ENCODE measurements at regions not wholly inside any gene's neighbourhood (a gene's known extent, or its start where the extent isn't known, plus 50 kb on each side); places are given as distances from the start of the nearest gene placed in this dataset.
"Not testable (repeated sequence)": the region's sequence is repeated elsewhere in the genome, so short reads cannot be mapped to it uniquely, and the experiment has no call there.

DNA sequence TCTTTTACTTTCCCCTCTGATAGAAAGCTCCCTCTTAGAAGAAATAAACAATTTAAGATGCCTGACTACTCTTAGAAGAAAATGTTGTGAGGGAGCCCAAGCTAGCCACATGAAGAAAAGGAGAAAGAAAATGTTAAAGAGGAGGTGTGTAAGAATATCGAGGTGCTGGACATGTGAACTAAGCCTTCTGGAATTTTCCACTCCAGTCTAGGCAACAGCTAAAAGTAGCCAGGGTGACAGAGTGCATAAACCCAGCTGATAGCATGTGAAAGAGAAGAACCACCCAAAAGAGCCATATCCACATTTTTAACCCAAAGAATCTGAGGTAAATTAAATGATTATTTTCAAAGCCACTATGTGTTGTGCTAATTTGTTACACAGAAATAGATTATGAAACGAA is 1690.6 kb upstream of the LRRTM3 start:
- H3K9me3 ChIP-seq (replicated peaks; ENCODE audit: insufficient read depth, low read length), result no peaks in the 10 kb centered on the region
- H3K79me2 ChIP-seq (ENCODE audit: low read length), result no peaks in the 10 kb centered on the region
- no peak overlapping the region for H3K27ac ChIP-seq (ENCODE audit: low read length)
- no peaks in the 10 kb centered on the region for H3K27me3 ChIP-seq (replicated peaks; ENCODE audit: insufficient read depth, low read length)
- H3K36me3 ChIP-seq (replicated peaks; ENCODE audit: insufficient read depth, low read length), result no peaks in the 10 kb centered on the region
- H3K4me3 ChIP-seq (ENCODE audit: low read length), result no peak overlapping the region
- no peaks in the 10 kb centered on the region for H3K9me2 ChIP-seq (replicated peaks; ENCODE audit: insufficient read depth, low read length)
- no peak overlapping the region for H3K9ac ChIP-seq (ENCODE audit: low read length)
- H4K20me1 ChIP-seq (ENCODE audit: insufficient read depth, low read length), result no peaks in the 10 kb centered on the region
- no peak overlapping the region for H3K4me2 ChIP-seq (ENCODE audit: low read depth, low read length)
- no peaks in the 10 kb centered on the region for H3F3A ChIP-seq (ENCODE audit: insufficient read depth, low read length)
- H3K4me1 ChIP-seq (ENCODE audit: low read length), result no peaks in the 10 kb centered on the region
- no peak overlapping the region for H2AFZ ChIP-seq (ENCODE audit: low read length)
- no peak for DNase-seq
- TF ChIP-seq, protein P1, sequence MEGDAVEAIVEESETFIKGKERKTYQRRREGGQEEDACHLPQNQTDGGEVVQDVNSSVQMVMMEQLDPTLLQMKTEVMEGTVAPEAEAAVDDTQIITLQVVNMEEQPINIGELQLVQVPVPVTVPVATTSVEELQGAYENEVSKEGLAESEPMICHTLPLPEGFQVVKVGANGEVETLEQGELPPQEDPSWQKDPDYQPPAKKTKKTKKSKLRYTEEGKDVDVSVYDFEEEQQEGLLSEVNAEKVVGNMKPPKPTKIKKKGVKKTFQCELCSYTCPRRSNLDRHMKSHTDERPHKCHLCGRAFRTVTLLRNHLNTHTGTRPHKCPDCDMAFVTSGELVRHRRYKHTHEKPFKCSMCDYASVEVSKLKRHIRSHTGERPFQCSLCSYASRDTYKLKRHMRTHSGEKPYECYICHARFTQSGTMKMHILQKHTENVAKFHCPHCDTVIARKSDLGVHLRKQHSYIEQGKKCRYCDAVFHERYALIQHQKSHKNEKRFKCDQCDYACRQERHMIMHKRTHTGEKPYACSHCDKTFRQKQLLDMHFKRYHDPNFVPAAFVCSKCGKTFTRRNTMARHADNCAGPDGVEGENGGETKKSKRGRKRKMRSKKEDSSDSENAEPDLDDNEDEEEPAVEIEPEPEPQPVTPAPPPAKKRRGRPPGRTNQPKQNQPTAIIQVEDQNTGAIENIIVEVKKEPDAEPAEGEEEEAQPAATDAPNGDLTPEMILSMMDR (IDR thresholded peaks at IDR 0.05; ENCODE audit: low read length), result no peak
- TF ChIP-seq EZH2phosphoT487 (IDR thresholded peaks at IDR 0.05; ENCODE audit: low read length) (no peak), EZH2 (optimal IDR thresholded peaks at IDR 0.05; ENCODE audit: low read depth, low read length) (no peak)

DNA sequence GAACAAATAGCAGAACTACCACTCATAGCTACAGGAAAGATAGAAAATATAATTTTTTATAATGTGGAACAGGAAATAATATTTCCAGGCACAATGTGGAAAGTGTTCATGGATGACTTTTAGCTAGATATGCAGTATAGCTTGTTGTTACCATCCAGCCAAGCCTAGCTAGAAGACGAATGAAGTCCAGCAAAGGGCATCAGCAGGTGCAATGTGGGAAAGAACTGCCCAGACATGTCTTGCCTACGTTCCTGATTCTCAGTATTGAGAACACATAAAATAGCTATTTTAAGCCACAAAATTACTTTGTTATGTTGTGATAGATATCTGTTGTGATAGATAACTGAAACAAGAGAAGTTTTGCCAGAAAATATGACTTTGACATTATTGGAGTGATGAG is 1690.0 kb upstream of the LRRTM3 start:
- TF ChIP-seq EZH2 (optimal IDR thresholded peaks at IDR 0.05; ENCODE audit: low read depth, low read length) (no peak), EZH2phosphoT487 (IDR thresholded peaks at IDR 0.05; ENCODE audit: low read length) (no peak)
- TF ChIP-seq, protein P1 (IDR thresholded peaks at IDR 0.05; ENCODE audit: low read length), result no peak
- no peak overlapping the region for H3K9ac ChIP-seq (ENCODE audit: low read length)
- no peaks in the 10 kb centered on the region for H3F3A ChIP-seq (ENCODE audit: insufficient read depth, low read length)
- no peak for DNase-seq
- H3K27me3 ChIP-seq (replicated peaks; ENCODE audit: insufficient read depth, low read length), result no peaks in the 10 kb centered on the region
- H3K79me2 ChIP-seq (ENCODE audit: low read length), result no peaks in the 10 kb centered on the region
- H3K27ac ChIP-seq (ENCODE audit: low read length), result no peak overlapping the region
- no peaks in the 10 kb centered on the region for H4K20me1 ChIP-seq (ENCODE audit: insufficient read depth, low read length)
- H3K9me3 ChIP-seq (replicated peaks; ENCODE audit: insufficient read depth, low read length), result no peaks in the 10 kb centered on the region
- no peaks in the 10 kb centered on the region for H3K9me2 ChIP-seq (replicated peaks; ENCODE audit: insufficient read depth, low read length)
- no peak overlapping the region for H3K4me2 ChIP-seq (ENCODE audit: low read depth, low read length)
- no peak overlapping the region for H2AFZ ChIP-seq (ENCODE audit: low read length)
- no peaks in the 10 kb centered on the region for H3K4me1 ChIP-seq (ENCODE audit: low read length)
- H3K36me3 ChIP-seq (replicated peaks; ENCODE audit: insufficient read depth, low read length), result no peaks in the 10 kb centered on the region
- no peak overlapping the region for H3K4me3 ChIP-seq (ENCODE audit: low read length)

DNA sequence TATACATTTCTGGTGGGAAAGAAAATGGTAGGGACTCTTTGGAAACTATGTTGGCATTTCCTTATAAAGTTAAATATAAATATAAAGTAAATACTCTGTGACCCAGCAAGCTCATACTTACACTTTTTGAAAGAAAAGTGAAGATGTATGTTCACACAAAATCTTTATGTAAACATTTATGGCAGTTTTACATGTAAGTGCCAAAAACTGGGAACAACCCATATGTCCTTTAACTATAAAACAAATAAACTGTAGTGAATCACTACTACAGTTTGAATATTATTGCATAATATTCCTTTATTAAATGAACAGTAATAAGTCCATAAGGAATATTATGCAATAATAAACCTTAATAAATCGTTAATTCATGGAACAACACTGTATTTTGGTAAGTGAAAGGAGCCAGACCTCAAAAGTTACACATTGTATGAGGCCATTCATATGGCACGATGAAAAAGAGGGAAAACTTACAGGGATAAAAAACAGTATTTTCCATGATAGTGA is 1660.3 kb upstream of the LRRTM3 start:
- DNase-seq, result no peak
- Histone ChIP-seq H3K27ac (ENCODE audit: low read length) (no peak overlapping the region), H3K79me2 (ENCODE audit: low read length) (no peaks in the 10 kb centered on the region), H3K4me2 (ENCODE audit: low read depth, low read length) (no peak overlapping the region), H3F3A (ENCODE audit: insufficient read depth, low read length) (no peaks in the 10 kb centered on the region), H4K20me1 (ENCODE audit: insufficient read depth, low read length) (no peaks in the 10 kb centered on the region), H3K9ac (ENCODE audit: low read length) (no peak overlapping the region), H3K9me3 (replicated peaks; ENCODE audit: insufficient read depth, low read length) (no peaks in the 10 kb centered on the region), H2AFZ (ENCODE audit: low read length) (no peak overlapping the region), H3K4me1 (ENCODE audit: low read length) (no peaks in the 10 kb centered on the region), H3K4me3 (ENCODE audit: low read length) (no peak overlapping the region), H3K9me2 (replicated peaks; ENCODE audit: insufficient read depth, low read length) (no peaks in the 10 kb centered on the region), H3K27me3 (replicated peaks; ENCODE audit: insufficient read depth, low read length) (no peaks in the 10 kb centered on the region), H3K36me3 (replicated peaks; ENCODE audit: insufficient read depth, low read length) (no peaks in the 10 kb centered on the region)
- TF ChIP-seq, protein P1 (IDR thresholded peaks at IDR 0.05; ENCODE audit: low read length), result no peak
- TF ChIP-seq EZH2 (optimal IDR thresholded peaks at IDR 0.05; ENCODE audit: low read depth, low read length) (no peak), EZH2phosphoT487 (IDR thresholded peaks at IDR 0.05; ENCODE audit: low read length) (no peak)

DNA sequence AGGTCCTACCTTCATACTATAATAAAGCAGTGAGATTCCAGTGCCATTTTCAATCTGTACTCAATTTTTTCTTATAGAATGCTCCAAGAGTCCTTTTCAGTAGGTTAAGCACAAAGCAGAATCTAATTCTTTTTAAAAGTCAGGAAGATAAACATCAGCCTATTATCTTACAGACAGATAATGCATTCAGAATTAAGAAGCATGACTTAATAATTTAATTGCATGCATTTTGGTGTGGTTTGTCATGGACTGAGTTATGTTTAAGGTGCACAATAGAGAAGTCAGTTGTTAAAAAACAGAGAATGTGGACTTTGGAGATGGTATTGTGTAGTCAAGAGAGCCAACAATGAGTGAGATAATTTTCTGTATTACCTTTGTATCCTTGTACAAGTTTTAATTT is 1656.3 kb upstream of the LRRTM3 start:
- H3K27me3 ChIP-seq (replicated peaks; ENCODE audit: insufficient read depth, low read length); DNase-seq; H3K9me2 ChIP-seq (replicated peaks; ENCODE audit: insufficient read depth, low read length); H3K9ac ChIP-seq (ENCODE audit: low read length); H3K4me3 ChIP-seq (ENCODE audit: low read length); H3K36me3 ChIP-seq (replicated peaks; ENCODE audit: insufficient read depth, low read length); H2AFZ ChIP-seq (ENCODE audit: low read length); H3K9me3 ChIP-seq (replicated peaks; ENCODE audit: insufficient read depth, low read length); H3K4me1 ChIP-seq (ENCODE audit: low read length); H3K27ac ChIP-seq (ENCODE audit: low read length); H3K79me2 ChIP-seq (ENCODE audit: low read length); H3K4me2 ChIP-seq (ENCODE audit: low read depth, low read length); H3F3A ChIP-seq (ENCODE audit: insufficient read depth, low read length); H4K20me1 ChIP-seq (ENCODE audit: insufficient read depth, low read length): not testable (repeated sequence)

Data from MM.1S (cell line).